SK-N-SH treated with all-trans-retinoic acid at 6 μM for 48 hours (cell line): ENCODE measurements at regions not wholly inside any gene's neighbourhood (a gene's known extent, or its start where the extent isn't known, plus 50 kb on each side); places are given as distances from the start of the nearest gene placed in this dataset.

Source experiments
- ATAC-seq: fragments of 200-7000 bp; cut with Tn5 transposase; 3 replicates; pipeline ENCODE4 v1.9.1; 2020; ENCODE audit warnings: mild to moderate bottlenecking, moderate library complexity
- ARNTL ChIP-seq: fragments of 450-650 bp; formaldehyde crosslinking; IDR thresholded peaks from 2 replicates; pipeline ENCODE4 v1.5.0; 2020; ENCODE audit warnings: low read depth, mild to moderate bottlenecking, moderate library complexity, borderline replicate concordance
- BACH2 ChIP-seq: fragments of 250-450 bp; sonication (Bioruptor Pico); IDR thresholded peaks from 2 replicates; pipeline ENCODE4 v1.9.0; 2021; ENCODE audit warnings: mild to moderate bottlenecking, borderline replicate concordance
- CREB5 ChIP-seq: fragments of 250-450 bp; sonication (Bioruptor Pico); IDR thresholded peaks from 2 replicates; pipeline ENCODE4 v1.5.1; 2020; ENCODE audit warnings: low read depth, mild to moderate bottlenecking, moderate library complexity
- CSDC2 ChIP-seq: fragments of 250-450 bp; sonication (Bioruptor Pico); IDR thresholded peaks from 2 replicates; pipeline ENCODE4 v1.5.0; 2020; ENCODE audit warnings: mild to moderate bottlenecking, moderate library complexity
- CSRNP3 ChIP-seq: fragments of 250-450 bp; sonication (Bioruptor Pico); IDR thresholded peaks from 2 replicates; pipeline ENCODE4 v1.5.1; 2021; ENCODE audit warnings: mild to moderate bottlenecking, moderate library complexity
- ESRRG ChIP-seq: fragments of 250-450 bp; sonication (Bioruptor Pico); IDR thresholded peaks from 2 replicates; pipeline ENCODE4 v1.6.1; 2021; ENCODE audit warnings: mild to moderate bottlenecking
- GLIS3 ChIP-seq: fragments of 250-450 bp; sonication (Bioruptor Pico); IDR thresholded peaks from 2 replicates; pipeline ENCODE4 v1.5.0; 2020; ENCODE audit warnings: mild to moderate bottlenecking, moderate library complexity
- ISL1 ChIP-seq: fragments of 250-450 bp; sonication (Bioruptor Pico); IDR thresholded peaks from 2 replicates; pipeline ENCODE4 v2.1.2; 2022; ENCODE audit warnings: mild to moderate bottlenecking, moderate library complexity
- OSR1 ChIP-seq: fragments of 250-450 bp; sonication (Bioruptor Pico); IDR thresholded peaks from 2 replicates; pipeline ENCODE4 v1.8.0; 2022; ENCODE audit warnings: moderate library complexity, mild to moderate bottlenecking, inconsistent platforms
- PATZ1 ChIP-seq: fragments of 250-450 bp; sonication (Bioruptor Pico); IDR thresholded peaks from 2 replicates; pipeline ENCODE4 v1.8.0; 2020; ENCODE audit warnings: mild to moderate bottlenecking, moderate library complexity, borderline replicate concordance
- PPARA ChIP-seq: fragments of 250-450 bp; sonication (Bioruptor Pico); IDR thresholded peaks from 2 replicates; pipeline ENCODE4 v1.5.0; 2020; ENCODE audit warnings: mild to moderate bottlenecking, borderline replicate concordance
- SNAI2 ChIP-seq: fragments of 250-450 bp; sonication (Bioruptor Pico); IDR thresholded peaks from 2 replicates; pipeline ENCODE4 v1.5.0; 2020; ENCODE audit warnings: mild to moderate bottlenecking, moderate library complexity
- TCF4 ChIP-seq: fragments of 250-450 bp; sonication (Bioruptor Pico); IDR thresholded peaks from 2 replicates; pipeline ENCODE4 v1.8.0; 2021; ENCODE audit warnings: mild to moderate bottlenecking, moderate library complexity, borderline replicate concordance
- TSHZ2 ChIP-seq: fragments of 250-450 bp; sonication (Bioruptor Pico); IDR thresholded peaks from 2 replicates; pipeline ENCODE4 v1.5.0; 2020; ENCODE audit warnings: mild to moderate bottlenecking, moderate library complexity
- ZC3H10 ChIP-seq: fragments of 250-450 bp; sonication (Bioruptor Pico); IDR thresholded peaks from 2 replicates; pipeline ENCODE4 v1.5.1; 2021; ENCODE audit warnings: mild to moderate bottlenecking, moderate library complexity
- ZFP3 ChIP-seq: fragments of 250-450 bp; sonication (Bioruptor Pico); IDR thresholded peaks from 2 replicates; pipeline ENCODE4 v1.5.0; 2020; ENCODE audit warnings: mild to moderate bottlenecking, moderate library complexity
- ZFP30 ChIP-seq: fragments of 450-650 bp; formaldehyde crosslinking; IDR thresholded peaks from 2 replicates; pipeline ENCODE4 v1.5.0; 2022; ENCODE audit warnings: mild to moderate bottlenecking, moderate library complexity
- ZNF565 ChIP-seq: fragments of 450-650 bp; formaldehyde crosslinking; conservative IDR thresholded peaks from 2 replicates; pipeline ENCODE4 v1.5.0; 2020; ENCODE audit warnings: low read depth, mild to moderate bottlenecking, moderate library complexity
- ZNF70 ChIP-seq: fragments of 450-650 bp; formaldehyde crosslinking; IDR thresholded peaks from 2 replicates; pipeline ENCODE4 v1.5.0; 2020; ENCODE audit warnings: mild to moderate bottlenecking, moderate library complexity
- ZNF8 ChIP-seq: fragments of 450-650 bp; formaldehyde crosslinking; IDR thresholded peaks from 2 replicates; pipeline ENCODE4 v1.5.0; 2020; ENCODE audit warnings: mild to moderate bottlenecking, moderate library complexity
- TF ChIP-seq, protein P1 (sequence below): fragments of 250-450 bp; sonication (Bioruptor Pico); IDR thresholded peaks from 2 replicates; pipeline ENCODE4 v1.8.0; 2021; ENCODE audit warnings: low read depth, mild to moderate bottlenecking, moderate library complexity, borderline replicate concordance

- no peak for ATAC-seq
- TF ChIP-seq ZFP3 (CRISPR knock-in tag), result no peak
- TF ChIP-seq PATZ1 (CRISPR knock-in tag), result no peak
- TF ChIP-seq CSDC2, result no peak
- no peak for TF ChIP-seq PPARA (CRISPR knock-in tag)
- no peak for TF ChIP-seq GLIS3 (CRISPR knock-in tag)
- no peak for TF ChIP-seq CSRNP3 (CRISPR knock-in tag)
- TF ChIP-seq ZNF565 (CRISPR knock-in tag), result no peak
- no peak for TF ChIP-seq ZFP30 (CRISPR knock-in tag)
- no peak for TF ChIP-seq ARNTL
- no peak for TF ChIP-seq ISL1 (CRISPR knock-in tag)
- no peak for TF ChIP-seq ZC3H10 (CRISPR knock-in tag)
- no peak for TF ChIP-seq ZNF70 (CRISPR knock-in tag)
- TF ChIP-seq TSHZ2, result no peak
- no peak for TF ChIP-seq BACH2
- TF ChIP-seq, protein P1, sequence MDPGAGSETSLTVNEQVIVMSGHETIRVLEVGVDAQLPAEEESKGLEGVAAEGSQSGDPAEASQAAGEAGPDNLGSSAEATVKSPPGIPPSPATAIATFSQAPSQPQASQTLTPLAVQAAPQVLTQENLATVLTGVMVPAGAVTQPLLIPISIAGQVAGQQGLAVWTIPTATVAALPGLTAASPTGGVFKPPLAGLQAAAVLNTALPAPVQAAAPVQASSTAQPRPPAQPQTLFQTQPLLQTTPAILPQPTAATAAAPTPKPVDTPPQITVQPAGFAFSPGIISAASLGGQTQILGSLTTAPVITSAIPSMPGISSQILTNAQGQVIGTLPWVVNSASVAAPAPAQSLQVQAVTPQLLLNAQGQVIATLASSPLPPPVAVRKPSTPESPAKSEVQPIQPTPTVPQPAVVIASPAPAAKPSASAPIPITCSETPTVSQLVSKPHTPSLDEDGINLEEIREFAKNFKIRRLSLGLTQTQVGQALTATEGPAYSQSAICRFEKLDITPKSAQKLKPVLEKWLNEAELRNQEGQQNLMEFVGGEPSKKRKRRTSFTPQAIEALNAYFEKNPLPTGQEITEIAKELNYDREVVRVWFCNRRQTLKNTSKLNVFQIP (CRISPR knock-in tag), result no peak
- TF ChIP-seq OSR1 (CRISPR knock-in tag), result no peak
- no peak for TF ChIP-seq ZNF8 (CRISPR knock-in tag)
- no peak for TF ChIP-seq SNAI2 (CRISPR knock-in tag)
- no peak for TF ChIP-seq CREB5 (CRISPR knock-in tag)
Observed at GRCh38 chr1:98068016-98068415, 147.2 kb upstream of the DPYD start.

DNA sequence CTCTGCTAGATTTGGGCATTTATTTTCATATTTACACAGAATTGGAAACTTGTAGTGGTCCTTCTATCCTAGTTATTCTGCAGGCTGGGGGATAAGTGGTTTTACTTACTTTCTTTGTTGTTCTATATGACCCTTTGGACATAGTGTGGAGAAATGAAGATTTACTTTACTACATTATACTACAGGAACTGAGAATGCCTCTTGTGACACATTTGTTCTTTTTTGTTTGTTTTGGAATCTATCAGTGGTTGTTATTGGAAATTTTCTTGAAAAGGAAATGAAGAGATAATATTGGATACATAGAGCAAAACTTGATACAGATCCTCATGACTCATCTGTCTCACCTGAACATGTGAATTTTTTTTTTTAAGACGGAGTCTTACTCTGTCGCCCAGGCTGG, 146.1 kb upstream of the DPYD start:
- ATAC-seq, result no peak
- TF ChIP-seq OSR1 (CRISPR knock-in tag) (no peak), SNAI2 (CRISPR knock-in tag) (no peak), ESRRG (no peak), GLIS3 (CRISPR knock-in tag) (no peak), ZFP30 (CRISPR knock-in tag) (no peak), ARNTL (no peak), ZFP3 (CRISPR knock-in tag) (no peak), PPARA (CRISPR knock-in tag) (no peak), TSHZ2 (no peak), ZC3H10 (CRISPR knock-in tag) (no peak), ISL1 (CRISPR knock-in tag) (no peak), CSRNP3 (CRISPR knock-in tag) (no peak), TCF4 (CRISPR knock-in tag) (no peak), PATZ1 (CRISPR knock-in tag) (no peak), BACH2 (no peak), ZNF8 (CRISPR knock-in tag) (no peak), ZNF565 (CRISPR knock-in tag) (no peak), ZNF70 (CRISPR knock-in tag) (no peak)
